ENCODE measurements at regions not wholly inside any gene's neighbourhood (a gene's known extent, or its start where the extent isn't known, plus 50 kb on each side); places are given as distances from the start of the nearest gene placed in this dataset.

DNA sequence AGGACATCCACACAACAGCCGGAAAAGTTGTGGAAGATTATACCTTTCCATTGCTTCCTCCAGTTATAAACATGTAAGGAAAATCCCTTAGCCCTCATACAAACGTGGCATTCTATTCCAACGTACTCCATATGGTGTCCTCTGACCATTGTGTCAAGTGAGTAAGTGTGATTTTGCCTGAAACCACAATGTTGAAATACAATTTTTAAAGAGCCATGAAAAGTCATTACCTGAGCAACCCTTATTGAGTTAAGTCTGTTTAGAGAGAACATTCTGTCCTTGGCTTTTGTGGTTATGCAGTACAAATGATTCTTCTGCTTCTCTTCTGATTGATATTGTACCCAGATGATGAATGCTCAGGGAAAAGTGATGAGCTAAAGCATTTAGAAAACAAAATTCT is 530.1 kb downstream of the HAO1 start:
- WGBS (ENCODE audit: low lambda C conversion rate): 7% methylated on average over 3 of the region's 3 CpGs
- H3F3A ChIP-seq (replicated peaks; ENCODE audit: insufficient read depth): no peaks in the 10 kb centered on the region
- ChIA-PET POLR2A (no interaction called here), CTCF (no interaction called here)
- no peak overlapping the region for H3K4me2 ChIP-seq
- H3K4me3 ChIP-seq (ENCODE audit: low read depth in 2 of 2, low read length in 1 of 2): no peak overlapping the region
- H2AFZ ChIP-seq (ENCODE audit: low read depth): no peak overlapping the region
- H3K9me3 ChIP-seq: no peaks in the 10 kb centered on the region
- DNase-seq: no peak
- H4K20me1 ChIP-seq (ENCODE audit: insufficient read depth): no peaks in the 10 kb centered on the region
- no peaks in the 10 kb centered on the region for H3K9me2 ChIP-seq
- H3K27me3 ChIP-seq (ENCODE audit: insufficient read depth): no peaks in the 10 kb centered on the region
- no peak for TF ChIP-seq GABPA (IDR thresholded peaks at IDR 0.05; ENCODE audit: low read depth)
- H3K36me3 ChIP-seq (replicated peaks in 1 of 2; ENCODE audit: control insufficient read depth in 1 of 2, insufficient read depth in 2 of 2, low read length in 1 of 2): no peaks in the 10 kb centered on the region
- H3K27ac ChIP-seq (ENCODE audit: low read depth in 2 of 2, low read length in 1 of 2): no peak overlapping the region
- H3K4me1 ChIP-seq (ENCODE audit: control insufficient read depth in 1 of 2, insufficient read depth in 2 of 2, low read depth in 1 of 2, low read length in 1 of 2): no peaks in the 10 kb centered on the region
- no peaks in the 10 kb centered on the region for H3K79me2 ChIP-seq (ENCODE audit: insufficient read depth)
- no peak overlapping the region for H3K9ac ChIP-seq

DNA sequence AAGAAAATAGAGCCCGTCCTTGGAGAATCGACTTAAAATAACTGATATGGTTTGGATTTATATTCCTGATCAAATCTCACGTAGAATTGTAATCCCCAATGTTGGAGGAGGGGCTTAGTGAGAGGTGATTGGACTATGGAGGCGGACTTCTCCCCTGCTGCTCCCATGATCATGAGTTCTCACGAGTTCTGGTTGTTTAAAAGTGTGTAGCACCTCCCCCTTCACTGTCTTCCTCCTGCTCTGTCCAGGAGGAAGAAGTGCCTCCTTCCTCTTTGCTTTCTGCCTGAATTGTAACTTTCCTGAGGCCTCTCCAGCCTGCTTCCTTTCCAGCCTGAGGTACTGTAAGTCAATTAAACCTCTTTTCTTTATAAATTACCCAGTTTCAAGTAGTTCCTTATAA is 529.2 kb downstream of the HAO1 start:
- Histone ChIP-seq H3K4me3 (ENCODE audit: low read depth in 2 of 2, low read length in 1 of 2) (no peak overlapping the region), H3K9ac (no peak overlapping the region), H3K79me2 (ENCODE audit: insufficient read depth) (no peaks in the 10 kb centered on the region), H3K36me3 (replicated peaks in 1 of 2; ENCODE audit: control insufficient read depth in 1 of 2, insufficient read depth in 2 of 2, low read length in 1 of 2) (no peaks in the 10 kb centered on the region), H2AFZ (ENCODE audit: low read depth) (no peak overlapping the region), H3K27ac (ENCODE audit: low read depth in 2 of 2, low read length in 1 of 2) (no peak overlapping the region), H4K20me1 (ENCODE audit: insufficient read depth) (no peaks in the 10 kb centered on the region), H3K4me2 (no peak overlapping the region), H3K9me3 (no peaks in the 10 kb centered on the region), H3K27me3 (ENCODE audit: insufficient read depth) (no peaks in the 10 kb centered on the region), H3K4me1 (ENCODE audit: control insufficient read depth in 1 of 2, insufficient read depth in 2 of 2, low read depth in 1 of 2, low read length in 1 of 2) (no peaks in the 10 kb centered on the region), H3K9me2 (no peaks in the 10 kb centered on the region), H3F3A (replicated peaks; ENCODE audit: insufficient read depth) (no peaks in the 10 kb centered on the region)
- DNase-seq: no peak
- CTCF ChIA-PET: no interaction called here
- POLR2A ChIA-PET: no interaction called here
- WGBS (ENCODE audit: low lambda C conversion rate): 16% methylated on average over 5 of the region's 5 CpGs
- TF ChIP-seq FOXJ3 (CRISPR knock-in tag; IDR thresholded peaks at IDR 0.05): no peak
- no peak for TF ChIP-seq RAD21 (IDR thresholded peaks at IDR 0.05; ENCODE audit: low read length)
- no peak for TF ChIP-seq YY1 (IDR thresholded peaks at IDR 0.05; ENCODE audit: low read depth)
- no peak for TF ChIP-seq TAF1 (IDR thresholded peaks at IDR 0.05; ENCODE audit: borderline replicate concordance, low read depth, low read length)
- TF ChIP-seq JUND (IDR thresholded peaks at IDR 0.05): no peak
- no peak for TF ChIP-seq NRF1 (IDR thresholded peaks at IDR 0.05; ENCODE audit: low read depth, low read length)
- no peak for TF ChIP-seq TEAD4 (IDR thresholded peaks at IDR 0.05; ENCODE audit: borderline replicate concordance, insufficient read depth)
- TF ChIP-seq SMC3 (IDR thresholded peaks at IDR 0.05; ENCODE audit: low read depth, low read length): no peak
- no peak for TF ChIP-seq GATA2 (CRISPR knock-in tag; IDR thresholded peaks at IDR 0.05)
- TF ChIP-seq ELF1 (IDR thresholded peaks at IDR 0.05): no peak
- no peak for TF ChIP-seq TCF12 (IDR thresholded peaks at IDR 0.05)
- no peak for TF ChIP-seq FOXM1 (IDR thresholded peaks at IDR 0.05; ENCODE audit: low read depth)

DNA sequence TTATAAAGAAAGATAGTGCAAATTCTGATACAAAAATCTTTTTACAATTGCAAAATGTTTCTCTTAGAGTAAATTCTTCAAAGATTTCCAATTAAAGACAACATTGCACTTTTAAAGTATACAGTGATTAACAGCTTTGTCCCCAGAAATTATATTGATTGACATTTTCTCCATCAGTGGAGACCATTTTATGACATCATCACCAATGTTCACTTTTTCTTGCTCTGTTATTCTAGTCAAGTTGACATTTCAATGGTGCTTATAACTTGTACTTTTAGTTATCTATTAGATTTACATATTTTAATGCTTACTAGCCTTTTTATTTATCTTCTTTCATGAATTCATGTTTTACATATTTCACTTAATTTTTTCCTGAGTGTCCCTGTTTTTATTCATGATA is 524.8 kb downstream of the HAO1 start:
- H3K36me3 ChIP-seq (replicated peaks in 1 of 2; ENCODE audit: control insufficient read depth in 1 of 2, insufficient read depth in 2 of 2, low read length in 1 of 2): no peaks in the 10 kb centered on the region
- no peaks in the 10 kb centered on the region for H3K79me2 ChIP-seq (ENCODE audit: insufficient read depth)
- no peaks in the 10 kb centered on the region for H3K27me3 ChIP-seq (ENCODE audit: insufficient read depth)
- TF ChIP-seq YY1 (IDR thresholded peaks at IDR 0.05; ENCODE audit: low read depth): no peak
- no peak for TF ChIP-seq REST (IDR thresholded peaks at IDR 0.05; ENCODE audit: low read depth, low read length)
- no peak for TF ChIP-seq TAF1 (IDR thresholded peaks at IDR 0.05; ENCODE audit: borderline replicate concordance, low read depth, low read length)
- TF ChIP-seq CTCF (IDR thresholded peaks at IDR 0.05): no peak
- TF ChIP-seq ELF1 (IDR thresholded peaks at IDR 0.05): no peak
- TF ChIP-seq, protein P1, sequence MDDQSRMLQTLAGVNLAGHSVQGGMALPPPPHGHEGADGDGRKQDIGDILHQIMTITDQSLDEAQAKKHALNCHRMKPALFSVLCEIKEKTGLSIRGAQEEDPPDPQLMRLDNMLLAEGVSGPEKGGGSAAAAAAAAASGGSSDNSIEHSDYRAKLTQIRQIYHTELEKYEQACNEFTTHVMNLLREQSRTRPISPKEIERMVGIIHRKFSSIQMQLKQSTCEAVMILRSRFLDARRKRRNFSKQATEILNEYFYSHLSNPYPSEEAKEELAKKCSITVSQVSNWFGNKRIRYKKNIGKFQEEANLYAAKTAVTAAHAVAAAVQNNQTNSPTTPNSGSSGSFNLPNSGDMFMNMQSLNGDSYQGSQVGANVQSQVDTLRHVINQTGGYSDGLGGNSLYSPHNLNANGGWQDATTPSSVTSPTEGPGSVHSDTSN (IDR thresholded peaks at IDR 0.05): no peak
- no peaks in the 10 kb centered on the region for H3K4me1 ChIP-seq (ENCODE audit: control insufficient read depth in 1 of 2, insufficient read depth in 2 of 2, low read depth in 1 of 2, low read length in 1 of 2)
- H3K9me2 ChIP-seq: no peaks in the 10 kb centered on the region
- no peaks in the 10 kb centered on the region for H4K20me1 ChIP-seq (ENCODE audit: insufficient read depth)
- no peak overlapping the region for H3K4me3 ChIP-seq (ENCODE audit: low read depth in 2 of 2, low read length in 1 of 2)
- H3F3A ChIP-seq (replicated peaks; ENCODE audit: insufficient read depth): no peaks in the 10 kb centered on the region
- H2AFZ ChIP-seq (ENCODE audit: low read depth): no peak overlapping the region
- H3K27ac ChIP-seq (ENCODE audit: low read depth in 2 of 2, low read length in 1 of 2): no peak overlapping the region
- no peak overlapping the region for H3K4me2 ChIP-seq
- H3K9me3 ChIP-seq: no peaks in the 10 kb centered on the region
- no peak overlapping the region for H3K9ac ChIP-seq
- POLR2A ChIA-PET: no interaction called here
- CTCF ChIA-PET: no interaction called here
- DNase-seq: no peak
